H4 (cell line): ENCODE measurements at regions not wholly inside any gene's neighbourhood (a gene's known extent, or its start where the extent isn't known, plus 50 kb on each side); places are given as distances from the start of the nearest gene placed in this dataset.

Experiments used
- DNase-seq: peaks from one replicate; pipeline ENCODE4 v3.0.0-alpha.2; 2015; ENCODE audit warnings: low spot score

DNA sequence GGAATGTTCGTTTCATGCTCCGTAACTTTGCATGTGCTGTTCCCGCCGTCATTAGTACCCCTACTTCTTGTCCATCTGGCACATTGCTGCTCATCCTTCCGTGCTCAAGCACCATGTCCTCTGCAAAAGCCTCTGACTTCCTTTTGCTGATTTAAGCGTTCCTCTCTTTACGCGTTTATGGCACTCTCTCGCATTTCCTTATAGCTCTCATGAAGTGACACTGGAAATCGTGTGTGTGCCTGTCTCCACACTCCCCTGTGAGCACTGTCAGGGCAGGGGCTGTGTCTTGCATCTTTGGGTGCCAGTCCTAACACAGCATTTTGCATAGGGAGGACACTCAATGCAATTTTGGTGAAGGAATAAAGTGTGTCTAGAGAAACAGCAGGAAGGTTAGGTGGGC, 210.6 kb upstream of the FAT1 start:
- DNase-seq = no peak

DNA sequence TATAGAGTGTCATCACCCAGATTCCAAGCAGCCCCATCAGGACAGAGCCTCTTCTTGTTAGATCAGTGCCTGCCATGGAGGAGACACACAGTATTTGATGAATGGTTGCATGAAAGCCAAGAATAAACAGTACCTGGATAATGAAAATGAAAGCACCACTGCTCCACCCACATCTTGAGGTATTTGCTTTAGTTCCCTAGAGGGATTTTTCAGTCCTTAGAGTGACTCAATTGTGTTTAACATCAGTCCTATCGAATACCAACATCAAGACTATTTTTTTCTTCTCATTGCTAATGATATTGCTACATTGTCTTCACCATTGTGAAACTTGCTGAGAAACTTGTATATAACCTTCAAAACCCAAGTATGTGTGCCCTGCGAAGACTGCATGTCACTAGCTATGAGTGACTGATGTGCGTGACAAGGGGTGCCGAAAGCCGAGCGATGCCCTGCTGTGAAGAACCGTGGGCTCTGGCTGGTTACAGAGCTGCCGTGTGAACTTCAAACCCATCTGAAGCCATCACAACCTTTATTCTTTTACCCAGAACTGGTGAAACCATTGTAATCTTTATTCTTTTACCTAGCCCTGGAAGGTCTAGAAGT, 211.3 kb upstream of the FAT1 start:
- no peak for DNase-seq

DNA sequence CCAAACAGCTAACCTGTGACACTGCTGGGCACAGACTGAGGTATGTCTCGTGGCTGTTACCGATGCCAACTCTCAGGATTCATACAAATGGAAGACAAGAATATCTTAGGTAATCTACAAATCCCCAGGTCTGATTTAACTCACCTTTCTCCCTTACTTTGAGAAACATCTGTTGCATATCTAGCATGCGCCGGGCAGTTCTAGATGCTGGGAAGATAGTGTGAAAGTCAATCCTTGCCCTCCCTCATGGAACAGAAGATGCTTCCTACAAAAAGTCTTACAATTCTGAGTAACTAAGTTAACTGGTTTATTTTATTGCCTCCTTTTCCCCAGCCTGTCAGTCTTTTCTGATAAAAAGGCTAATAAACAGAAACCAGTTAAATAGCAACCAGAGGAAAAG, 212.2 kb upstream of the FAT1 start:
- no peak for DNase-seq

DNA sequence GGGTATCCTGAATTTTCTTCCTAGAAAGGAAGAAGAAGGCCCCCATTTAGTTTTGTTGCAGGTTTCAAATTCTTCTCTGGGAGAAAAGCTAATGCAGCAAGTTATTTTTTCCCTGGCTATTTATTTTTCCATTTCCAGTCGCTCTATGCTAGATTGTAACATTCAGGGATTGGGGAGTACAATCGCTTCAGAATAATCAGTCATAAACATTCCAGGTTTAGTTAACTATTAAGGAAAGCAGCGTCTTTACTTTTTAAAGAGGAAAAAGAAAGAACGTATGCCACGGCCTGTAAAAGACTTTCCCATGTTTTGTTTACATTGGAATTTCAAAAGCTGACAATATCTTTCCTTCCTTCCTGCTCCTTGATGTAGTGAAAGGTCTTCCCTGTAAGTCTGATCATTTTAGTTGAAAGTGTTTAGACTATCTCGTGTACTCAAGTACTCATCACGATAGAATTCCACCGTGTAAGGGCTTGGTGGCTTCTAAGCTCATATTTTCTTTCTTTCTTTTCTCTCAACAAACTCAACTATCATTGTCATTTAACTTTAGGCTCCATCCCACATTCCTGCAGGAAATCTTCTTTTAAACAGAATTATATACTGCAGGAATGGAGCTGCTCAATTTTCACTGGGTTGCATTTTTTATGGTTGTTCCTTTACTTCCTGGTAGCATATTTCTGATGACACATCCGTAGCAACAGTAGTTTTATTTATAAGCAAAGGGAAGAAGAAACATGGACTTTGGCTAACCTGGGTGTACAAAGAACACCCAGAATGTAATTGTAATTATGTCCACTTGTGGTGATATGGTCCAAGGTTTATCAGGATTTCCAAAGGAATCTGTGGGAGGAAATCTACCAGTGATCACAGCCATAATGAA, 213.1 kb upstream of the FAT1 start:
- DNase-seq = peak; percentile 72

DNA sequence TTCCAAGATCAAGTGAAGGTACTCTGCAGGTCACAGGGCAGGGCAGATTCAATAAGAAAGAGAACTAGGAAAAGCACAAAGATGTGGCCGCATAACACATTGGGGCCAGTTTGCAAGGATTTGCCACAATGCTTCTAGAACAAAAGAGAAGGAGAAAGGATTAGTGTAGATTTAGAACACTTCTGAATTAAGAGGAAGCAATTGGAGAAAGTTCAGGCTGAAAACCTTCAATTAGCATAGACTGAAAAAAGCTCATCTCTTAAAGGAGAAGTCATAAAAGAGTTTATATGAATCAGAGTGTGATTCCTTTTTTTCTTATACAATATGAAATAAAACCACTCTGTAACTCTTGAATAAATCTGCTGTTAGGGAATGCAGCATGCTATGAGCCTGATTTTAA, 215.6 kb upstream of the FAT1 start:
- no peak for DNase-seq

DNA sequence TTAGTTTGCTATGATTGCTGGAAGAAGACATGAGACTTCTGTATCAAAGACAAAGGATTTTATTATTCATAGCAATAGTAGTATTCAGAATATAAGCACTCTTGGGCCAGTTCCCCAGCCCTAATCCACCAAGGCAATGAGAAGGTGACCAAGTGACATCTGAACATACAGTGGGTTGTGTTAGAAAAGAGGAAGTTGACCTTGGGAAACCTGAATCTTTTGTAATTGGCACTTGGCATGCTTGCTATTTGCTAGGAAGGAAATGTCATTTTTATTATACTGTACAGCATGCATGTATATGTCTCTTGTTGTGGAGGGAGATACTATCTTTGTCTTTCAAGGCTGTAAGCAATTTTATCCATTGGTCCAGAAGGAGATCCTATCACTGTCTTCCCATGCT, 216.1 kb upstream of the FAT1 start:
- DNase-seq = no peak

DNA sequence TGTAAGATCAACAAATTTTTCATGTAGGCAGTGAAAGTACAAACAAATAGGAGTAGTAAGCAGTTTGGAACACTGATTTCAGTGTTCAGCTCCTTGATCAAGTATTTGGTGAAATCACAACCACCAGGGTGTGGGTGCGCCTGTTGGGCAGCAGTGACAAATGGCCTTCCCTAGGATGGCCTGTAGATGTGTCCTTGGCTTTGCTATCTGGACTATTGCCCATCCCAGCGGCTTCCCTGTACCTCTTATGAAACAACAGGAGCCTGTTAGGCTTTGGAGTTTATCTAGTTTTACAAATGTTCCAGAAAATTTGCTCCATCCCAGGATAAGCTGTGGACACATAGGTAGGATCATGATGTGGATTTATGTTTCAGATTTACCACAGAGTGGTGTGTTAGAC, 216.8 kb upstream of the FAT1 start:
- DNase-seq = no peak

DNA sequence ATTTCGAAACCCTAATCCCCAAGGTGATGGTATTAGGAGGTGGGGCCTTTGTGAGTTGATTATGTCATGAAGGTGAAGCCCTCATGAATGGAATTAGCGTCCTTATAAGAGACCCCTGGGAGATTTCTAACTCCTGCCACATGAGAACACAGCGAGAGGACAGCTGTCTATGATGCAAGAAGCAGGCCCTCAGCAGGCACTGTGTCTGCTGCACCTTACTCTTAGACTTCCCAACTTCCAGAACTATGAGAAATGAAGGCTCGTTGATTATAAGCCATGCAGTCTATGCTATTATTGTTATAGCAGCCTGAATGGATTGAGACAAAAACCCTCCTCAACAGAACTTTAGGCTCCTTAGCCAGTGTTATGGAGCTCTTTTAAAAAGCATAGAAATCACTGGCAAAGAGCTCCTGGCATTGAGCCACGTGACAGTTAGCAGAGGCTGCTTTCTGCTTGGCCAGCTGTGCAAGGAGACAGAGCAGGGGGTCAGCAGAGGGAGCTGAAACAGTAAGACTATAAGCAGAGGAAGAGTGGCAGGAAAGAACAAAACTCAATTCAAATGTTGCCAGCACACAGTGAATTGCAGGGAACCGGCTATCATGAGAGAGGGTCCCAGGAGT, 219.2 kb upstream of the FAT1 start:
- no peak for DNase-seq

DNA sequence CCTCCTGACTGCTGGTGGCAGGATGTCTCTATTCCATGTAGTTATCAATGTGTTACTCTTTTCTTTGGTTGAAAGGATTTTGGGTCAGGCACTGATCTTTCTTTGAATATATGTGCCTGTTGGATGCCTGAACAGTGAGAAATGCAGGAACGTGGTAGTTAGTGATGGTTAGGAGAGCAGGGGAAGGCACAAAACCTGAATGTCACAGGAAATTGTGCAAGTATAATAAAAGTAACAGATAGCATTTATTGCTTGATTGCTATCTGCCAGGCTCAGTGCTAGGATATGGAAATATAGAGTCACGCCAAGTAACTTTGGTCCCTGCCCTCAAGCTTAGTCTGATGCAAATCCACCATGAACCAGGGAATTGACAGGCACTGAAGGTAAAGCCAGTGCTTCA, 219.8 kb upstream of the FAT1 start:
- DNase-seq = no peak

DNA sequence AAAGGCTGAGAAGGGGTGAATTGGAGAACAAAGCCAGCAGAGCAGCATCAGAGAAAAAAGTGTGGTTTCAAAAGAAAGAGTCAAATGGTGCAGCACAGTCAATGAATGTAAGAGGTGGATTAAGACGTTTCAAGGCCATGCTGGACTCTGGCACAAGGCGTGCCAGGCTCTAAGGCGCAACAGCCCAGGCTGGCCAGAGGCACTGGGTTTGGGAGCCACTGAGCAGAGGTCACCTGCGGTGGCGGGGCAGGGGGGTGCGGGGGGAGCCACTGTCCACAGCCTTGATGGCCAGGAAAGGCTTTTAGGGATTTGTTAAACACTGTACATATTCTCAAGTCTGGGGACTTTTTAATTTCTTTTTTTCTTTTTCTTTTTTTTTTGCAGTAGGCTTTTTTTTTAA, 222.5 kb upstream of the FAT1 start:
- no peak for DNase-seq

DNA sequence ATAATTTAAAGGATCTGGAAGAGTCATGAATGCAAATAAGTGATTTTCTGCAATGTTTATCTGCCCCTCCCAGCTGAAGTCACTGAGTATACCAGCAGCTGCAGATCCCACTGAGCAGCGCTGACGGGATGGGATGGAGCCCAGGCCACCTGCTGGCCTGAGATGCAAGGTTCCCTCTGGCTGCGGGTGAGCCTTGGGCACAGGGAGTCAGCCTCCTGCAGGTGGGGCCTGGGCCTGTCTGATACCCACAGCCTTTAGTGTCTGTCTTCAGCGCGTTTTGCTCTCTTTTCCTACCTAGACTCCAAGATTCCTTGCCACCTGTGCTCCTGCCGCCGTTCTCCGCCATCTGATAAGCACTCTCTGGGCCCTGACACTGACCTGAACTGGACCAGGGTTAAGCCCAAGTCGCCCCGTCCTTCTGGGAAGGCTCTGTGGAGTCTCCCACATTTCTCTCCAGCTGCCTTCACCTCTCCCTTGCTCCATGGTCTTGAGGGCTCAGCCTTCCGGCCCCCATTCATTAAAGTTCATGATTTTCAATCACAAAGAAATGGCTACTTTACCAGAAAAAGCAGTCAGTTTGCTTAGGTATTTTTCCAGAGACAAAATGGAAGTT, 223.1 kb upstream of the FAT1 start:
- peak; percentile 51 for DNase-seq

DNA sequence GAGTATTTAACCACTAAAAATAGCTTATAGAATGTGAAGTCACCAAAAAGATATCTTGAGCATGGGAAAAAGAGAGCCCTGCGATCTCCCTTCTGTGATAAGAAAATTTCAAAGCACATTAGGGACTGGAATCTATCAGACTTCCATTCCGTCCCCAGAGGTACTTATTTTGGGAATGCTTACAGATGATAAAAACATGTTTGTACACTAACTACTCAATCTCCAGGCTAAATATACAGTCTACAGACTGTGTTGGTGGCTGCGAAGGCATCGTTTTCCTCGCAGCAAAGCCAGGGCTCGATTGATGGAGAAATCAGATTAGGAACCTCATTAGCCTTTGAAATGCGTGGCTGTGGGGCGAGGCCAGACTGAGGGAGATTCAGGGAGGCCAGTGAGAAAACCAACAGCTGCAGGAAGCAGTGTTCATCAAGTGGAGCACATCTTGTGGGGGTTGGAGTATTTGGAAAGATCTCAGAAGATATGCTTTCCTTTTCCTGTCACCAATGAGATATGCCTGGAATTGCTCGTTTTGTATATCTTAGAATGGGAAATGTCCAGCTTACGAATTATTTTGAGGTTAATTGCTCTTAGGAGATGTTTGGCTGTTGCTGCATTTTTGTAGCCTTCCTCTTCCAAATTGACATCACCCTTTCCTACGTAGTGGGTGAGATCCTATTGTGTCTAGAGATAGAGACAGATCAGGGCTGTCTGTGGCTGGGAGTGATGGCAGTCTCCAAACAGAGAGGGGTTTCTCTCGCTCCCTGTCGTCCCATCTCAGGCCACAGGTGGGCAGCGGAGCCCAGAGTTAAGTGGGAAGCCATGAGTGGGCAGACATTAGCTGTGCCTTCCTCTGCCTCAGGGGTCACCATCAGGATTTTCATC, 224.9 kb upstream of the FAT1 start:
- DNase-seq = peak; percentile 40

DNA sequence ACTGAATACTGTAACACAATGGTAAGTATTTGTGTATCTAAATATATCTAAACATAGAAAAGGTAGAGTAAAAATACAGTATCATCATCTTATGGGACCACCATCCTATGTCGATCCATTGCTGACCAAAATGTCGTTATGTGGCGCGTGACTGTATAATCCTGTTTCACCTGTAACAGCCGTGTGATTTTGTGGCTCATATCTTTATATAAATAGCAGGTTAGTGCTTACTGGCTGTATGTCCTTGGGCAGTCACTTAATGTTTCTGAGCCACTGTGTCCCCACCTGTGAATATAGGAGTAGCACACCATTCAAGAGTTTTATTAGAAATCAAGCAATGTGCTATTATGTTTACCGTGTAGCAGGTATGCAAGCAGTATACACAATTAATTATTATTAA, 226.2 kb upstream of the FAT1 start:
- no peak for DNase-seq

DNA sequence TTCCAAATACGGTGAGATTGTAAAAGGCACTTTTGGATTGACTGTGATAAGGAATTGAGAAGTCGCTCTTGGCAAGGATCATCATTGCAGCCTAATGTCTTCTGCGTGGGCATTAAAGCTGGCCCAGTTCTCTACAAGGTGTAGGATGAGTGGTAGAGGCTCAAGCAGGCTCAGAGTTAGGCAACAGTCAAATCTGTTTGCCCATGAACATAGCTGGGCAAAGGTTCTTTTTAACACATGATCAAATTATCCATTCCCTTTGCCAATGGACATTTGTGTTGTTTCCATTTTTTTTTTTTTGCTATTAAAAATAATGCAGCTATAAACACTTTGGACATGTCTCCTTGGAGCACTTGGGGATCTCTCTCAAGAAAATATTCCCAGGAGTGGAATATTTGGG, 229.1 kb upstream of the FAT1 start:
- no peak for DNase-seq

DNA sequence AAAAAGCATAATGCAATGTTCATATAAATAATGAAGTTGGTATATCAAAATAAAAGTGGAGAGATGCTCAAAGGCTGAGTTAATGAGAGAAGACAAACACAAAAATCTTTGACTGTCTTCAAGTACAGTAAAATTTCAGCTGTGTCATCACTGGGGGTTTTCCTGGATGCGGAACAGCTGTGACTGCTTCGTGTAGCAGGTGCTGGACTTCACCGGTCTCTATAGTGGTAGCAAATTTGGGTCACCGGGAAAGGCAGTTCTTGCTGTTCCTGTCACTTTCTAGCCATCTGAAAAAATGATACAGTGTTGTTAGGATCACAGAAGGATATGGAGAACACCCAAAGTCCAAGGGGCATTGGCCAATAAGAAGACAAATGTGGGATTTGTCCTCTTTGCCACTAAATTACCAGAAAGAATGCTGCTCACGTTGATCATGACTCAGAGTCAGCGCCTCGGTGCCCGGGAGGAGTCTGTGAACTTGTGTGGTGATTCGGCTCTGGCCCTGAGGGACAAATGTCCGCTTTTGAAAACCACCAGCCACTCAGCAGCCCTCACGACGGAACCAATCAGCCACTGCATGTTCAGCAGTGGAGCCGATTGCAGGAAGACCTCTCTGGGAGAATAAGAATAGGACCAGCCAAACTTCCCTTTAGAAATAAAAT, 230.1 kb upstream of the FAT1 start:
- peak; percentile 39 for DNase-seq

DNA sequence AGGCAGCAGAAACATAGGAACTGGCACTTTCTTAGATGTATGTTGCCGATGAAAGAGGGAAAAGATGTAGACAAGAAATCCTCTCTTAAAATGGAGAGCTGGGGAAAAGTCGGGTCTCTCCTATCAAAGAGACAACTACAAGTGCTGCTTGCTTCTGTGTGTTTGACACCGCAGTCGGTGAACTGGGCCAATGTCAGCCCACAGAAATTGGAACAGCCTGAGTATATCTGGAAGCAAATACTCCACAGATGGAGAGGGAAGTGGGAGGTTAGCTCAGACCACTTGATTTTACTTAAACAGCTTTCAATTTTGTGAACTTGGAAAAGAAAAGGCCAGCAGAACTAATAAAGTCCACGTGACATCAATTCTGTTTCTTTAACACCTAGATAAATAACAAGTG, 230.9 kb upstream of the FAT1 start:
- DNase-seq = no peak

DNA sequence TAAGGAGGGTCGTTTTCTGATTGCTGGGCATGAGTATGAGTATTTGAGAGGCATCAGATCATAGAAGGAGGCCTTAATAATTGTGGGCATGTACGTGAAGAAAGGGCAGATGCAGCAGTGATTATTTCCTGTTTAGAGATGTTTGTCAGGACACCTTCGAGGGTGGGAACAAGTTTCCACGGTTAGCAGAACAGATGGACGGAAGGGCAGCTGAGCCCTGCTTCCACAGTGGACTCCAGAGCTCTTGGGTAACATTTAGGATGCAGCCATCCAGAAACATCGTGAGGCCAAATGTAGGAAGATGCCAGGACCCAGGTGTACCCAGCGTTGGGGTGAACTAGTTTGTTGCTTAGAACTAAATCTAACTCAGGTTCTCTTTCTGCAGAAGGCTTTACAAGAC, 231.3 kb upstream of the FAT1 start:
- DNase-seq = no peak

DNA sequence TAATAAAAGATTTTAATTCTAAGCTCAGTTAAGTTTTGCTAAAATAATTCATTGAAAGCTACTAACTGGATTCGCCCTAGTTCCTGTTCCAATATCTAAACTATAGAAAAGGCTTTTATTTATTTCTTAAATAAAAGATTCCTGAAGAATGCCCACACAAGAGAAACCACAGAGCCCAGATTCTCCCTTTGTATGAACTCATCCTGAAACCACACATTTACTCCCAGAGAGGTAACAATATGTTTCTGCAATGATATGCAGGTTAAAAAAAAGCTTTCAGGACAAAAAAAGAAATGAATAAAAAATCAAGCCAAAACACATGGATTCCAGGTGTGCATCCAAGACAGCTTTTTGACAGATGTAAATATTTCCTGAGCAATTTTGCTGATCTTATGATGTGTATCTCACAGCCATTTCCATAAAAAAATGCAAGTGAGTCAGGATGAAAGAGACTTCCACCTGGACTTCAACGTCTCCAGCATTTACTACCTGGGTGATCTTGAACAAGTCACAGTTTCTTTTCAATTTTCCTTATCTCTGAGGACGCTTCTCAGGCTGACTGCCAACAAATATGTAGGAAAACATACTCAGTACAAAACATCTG, 234.4 kb upstream of the FAT1 start:
- no peak for DNase-seq

DNA sequence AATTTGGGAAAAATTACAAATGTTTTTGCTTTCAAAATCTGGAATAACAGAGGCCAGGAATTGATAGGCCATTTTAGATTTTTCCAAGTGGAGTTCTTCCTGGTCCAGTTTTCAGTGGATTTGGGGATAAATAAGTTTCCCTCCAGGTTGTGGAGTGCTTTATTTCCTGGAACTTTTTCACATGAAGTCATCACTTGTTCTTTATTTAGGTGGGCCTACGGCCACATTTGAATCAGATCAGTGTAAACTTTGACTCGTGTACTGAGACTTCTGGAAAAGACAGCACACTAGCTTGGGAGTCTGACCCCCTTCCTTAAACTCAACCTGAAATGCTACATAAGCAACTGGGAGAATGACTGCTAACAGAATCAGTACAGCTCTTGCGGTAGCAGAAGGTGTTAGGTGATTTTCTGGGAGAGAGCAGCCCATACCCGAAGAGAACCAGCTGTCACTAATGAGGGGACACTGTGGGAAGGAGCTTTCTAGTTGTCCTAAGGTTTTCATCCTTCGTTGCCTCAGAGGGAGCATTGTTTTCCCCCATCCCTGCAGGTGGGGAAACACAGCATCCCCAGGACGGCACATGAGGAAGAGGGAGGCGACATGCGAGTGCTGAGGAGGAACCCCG, 235.2 kb upstream of the FAT1 start:
- no peak for DNase-seq
